Subcutaneous abdominal adipose tissue (tissue), 5 donors: ENCODE measurements at regions not wholly inside any gene's neighbourhood (a gene's known extent, or its start where the extent isn't known, plus 50 kb on each side); places are given as distances from the start of the nearest gene placed in this dataset.
"Not testable (repeated sequence)": the region's sequence is repeated elsewhere in the genome, so short reads cannot be mapped to it uniquely, and the experiment has no call there.

ENCODE experiments used
- H3K27ac ChIP-seq: one replicate; pipeline ENCODE4 v1.7.0; 2013; ENCODE audit warnings: low read depth, mild to moderate bottlenecking, inconsistent platforms, low read length, moderate library complexity
- H3K27me3 ChIP-seq, 5 donors: one replicate each; pipeline ENCODE4 v1.7.0; 2013; ENCODE audit warnings: low read length in 5 of 5, inconsistent platforms in 1 of 5; ENCODE audit not compliant: control insufficient read depth in 5 of 5, insufficient read depth in 4 of 5
- H3K36me3 ChIP-seq, 5 donors: one replicate each; pipeline ENCODE4 v1.7.0; 2013; ENCODE audit warnings: low read length in 5 of 5; ENCODE audit not compliant: control insufficient read depth in 5 of 5, insufficient read depth in 5 of 5
- H3K4me1 ChIP-seq, 5 donors: one replicate each; pipeline ENCODE4 v1.7.0; 2013; ENCODE audit warnings: low read length in 5 of 5, mild to moderate bottlenecking in 3 of 5, moderate library complexity in 1 of 5; ENCODE audit not compliant: control insufficient read depth in 5 of 5, insufficient read depth in 5 of 5
- H3K4me3 ChIP-seq, 5 donors: one replicate each; pipeline ENCODE4 v1.7.0; 2013; ENCODE audit warnings: low read length in 5 of 5, low read depth in 1 of 5
- H3K9ac ChIP-seq, 5 donors: one replicate each; pipeline ENCODE4 v1.7.0; 2013; ENCODE audit warnings: low read length in 5 of 5, mild to moderate bottlenecking in 4 of 5, moderate library complexity in 3 of 5
- H3K9me3 ChIP-seq, 5 donors: one replicate each; pipeline ENCODE4 v1.7.0; 2013; ENCODE audit warnings: low read length in 5 of 5; ENCODE audit not compliant: control insufficient read depth in 5 of 5
- donor health status: healthy.
- donor health status: healthy.
- donor health status: healthy.
- donor health status: healthy.
- donor health status: healthy.

DNA sequence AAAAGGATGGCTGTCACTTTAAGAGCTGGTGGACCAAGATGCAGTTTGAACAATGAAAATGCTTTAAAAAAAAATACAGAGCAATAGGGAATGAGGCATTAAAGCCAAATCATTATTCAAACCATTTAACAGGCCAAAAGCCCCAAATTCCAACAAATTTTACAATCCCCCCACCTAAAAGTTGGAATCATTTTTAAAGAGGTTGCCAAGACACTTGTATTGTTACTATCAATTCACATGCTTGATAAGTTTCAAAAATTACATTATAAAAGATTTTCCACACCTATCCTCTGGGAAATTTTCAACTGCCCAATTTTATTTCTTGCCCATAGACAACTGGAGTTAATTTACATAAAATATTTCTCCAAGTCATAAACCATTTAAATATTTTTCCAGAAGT is 192.3 kb upstream of the ARHGEF26 start:
- Histone ChIP-seq H3K4me1 (peaks cover 0 to 3% (median 0%) of the 10 kb centered on the region in 5 donors), H3K27me3 (no peaks in the 10 kb centered on the region), H3K4me3 (no peak overlapping the region), H3K36me3 (no peaks in the 10 kb centered on the region), H3K9ac (peak overlapping the region in 1 of 5 donors; percentile 20), H3K27ac (no peak overlapping the region), H3K9me3 (no peaks in the 10 kb centered on the region)

DNA sequence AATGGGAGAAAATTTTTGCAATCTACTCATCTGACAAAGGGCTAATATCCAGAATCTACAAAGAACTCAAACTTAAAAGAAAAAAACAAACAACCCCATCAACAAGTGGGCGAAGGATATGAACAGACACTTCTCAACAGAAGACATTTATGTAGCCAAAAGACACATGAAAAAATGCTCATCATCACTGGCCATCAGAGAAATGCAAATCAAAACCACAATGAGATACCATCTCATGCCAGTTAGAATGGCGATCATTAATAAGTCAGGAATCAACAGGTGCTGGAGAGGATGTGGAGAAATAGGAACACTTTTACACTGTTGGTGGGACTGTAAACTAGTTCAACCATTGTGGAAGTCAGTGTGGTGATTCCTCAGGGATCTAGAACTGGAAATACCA is 187.7 kb upstream of the ARHGEF26 start:
- H3K9ac ChIP-seq, H3K27ac ChIP-seq, H3K4me3 ChIP-seq, H3K9me3 ChIP-seq, H3K4me1 ChIP-seq, H3K27me3 ChIP-seq, H3K36me3 ChIP-seq: not testable (repeated sequence)

DNA sequence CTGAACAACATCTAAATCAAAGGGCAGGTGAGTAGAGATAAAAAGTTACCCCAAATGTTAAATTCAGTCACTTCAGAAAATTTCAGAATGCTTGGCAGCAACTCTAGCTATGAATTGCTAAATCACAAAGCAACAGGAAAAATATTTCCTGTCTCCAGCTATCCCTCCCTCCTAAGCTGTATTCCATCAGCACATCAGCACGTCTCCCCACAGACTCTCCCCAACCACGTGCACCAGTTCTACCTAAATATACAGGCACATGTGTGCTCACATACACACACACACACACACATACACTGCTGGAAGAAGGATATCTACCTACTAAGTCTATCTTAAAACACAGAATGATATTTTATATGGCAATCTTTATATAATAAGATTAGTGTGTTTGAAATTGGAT is 177.1 kb upstream of the ARHGEF26 start:
- peaks cover 0 to 6% (median 0%) of the 10 kb centered on the region in 5 donors for H3K9me3 ChIP-seq
- no peak overlapping the region for H3K27ac ChIP-seq
- H3K4me3 ChIP-seq = no peak overlapping the region
- H3K27me3 ChIP-seq = no peaks in the 10 kb centered on the region
- H3K36me3 ChIP-seq = no peaks in the 10 kb centered on the region
- no peak overlapping the region for H3K9ac ChIP-seq
- H3K4me1 ChIP-seq = no peaks in the 10 kb centered on the region

DNA sequence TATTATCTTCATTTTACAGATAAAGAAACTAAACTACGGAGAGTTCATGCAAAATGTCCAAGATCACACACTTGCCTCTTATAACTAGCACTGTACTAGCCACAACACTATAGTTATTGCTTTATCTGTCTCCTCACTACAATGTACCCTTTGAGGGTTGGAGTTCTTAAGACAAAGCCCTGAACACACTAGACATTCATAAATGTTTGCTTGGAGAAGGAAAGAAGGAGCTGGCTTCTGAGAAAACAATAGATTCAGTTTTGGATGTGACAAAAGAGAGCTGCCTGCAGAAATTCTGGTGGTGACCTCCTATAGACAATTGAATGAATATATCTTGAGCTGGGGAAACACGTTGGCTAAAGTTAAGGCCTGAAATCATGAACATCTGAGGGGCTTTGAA is 169.9 kb upstream of the ARHGEF26 start:
- Histone ChIP-seq H3K4me1 (no peaks in the 10 kb centered on the region), H3K27me3 (no peaks in the 10 kb centered on the region), H3K4me3 (no peak overlapping the region), H3K36me3 (no peaks in the 10 kb centered on the region), H3K27ac (no peak overlapping the region), H3K9me3 (peaks cover 0 to 4% (median 0%) of the 10 kb centered on the region in 5 donors), H3K9ac (no peak overlapping the region)

DNA sequence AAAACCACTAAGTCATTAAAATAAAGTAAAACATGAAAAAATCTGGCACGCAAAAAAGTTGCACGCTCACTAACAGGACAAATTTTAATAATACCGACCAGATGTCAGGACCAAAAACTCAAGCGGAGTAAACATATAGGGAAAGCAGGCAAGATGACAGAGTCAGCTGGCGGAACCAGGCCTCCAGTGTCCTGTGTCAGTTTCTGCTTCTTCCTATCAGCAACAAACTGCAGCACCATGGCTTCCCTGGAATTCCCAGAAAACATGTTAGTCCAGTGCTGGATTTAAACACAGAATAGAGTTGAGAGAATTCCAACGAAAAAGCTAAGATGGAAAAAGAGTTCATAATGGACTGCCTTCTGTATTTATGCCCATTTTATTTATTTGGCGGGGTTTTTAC is 169.1 kb upstream of the ARHGEF26 start:
- peaks cover 0 to 4% (median 0%) of the 10 kb centered on the region in 5 donors for H3K9me3 ChIP-seq
- no peak overlapping the region for H3K27ac ChIP-seq
- no peaks in the 10 kb centered on the region for H3K4me1 ChIP-seq
- no peak overlapping the region for H3K9ac ChIP-seq
- H3K36me3 ChIP-seq = no peaks in the 10 kb centered on the region
- H3K4me3 ChIP-seq = no peak overlapping the region
- H3K27me3 ChIP-seq = no peaks in the 10 kb centered on the region

DNA sequence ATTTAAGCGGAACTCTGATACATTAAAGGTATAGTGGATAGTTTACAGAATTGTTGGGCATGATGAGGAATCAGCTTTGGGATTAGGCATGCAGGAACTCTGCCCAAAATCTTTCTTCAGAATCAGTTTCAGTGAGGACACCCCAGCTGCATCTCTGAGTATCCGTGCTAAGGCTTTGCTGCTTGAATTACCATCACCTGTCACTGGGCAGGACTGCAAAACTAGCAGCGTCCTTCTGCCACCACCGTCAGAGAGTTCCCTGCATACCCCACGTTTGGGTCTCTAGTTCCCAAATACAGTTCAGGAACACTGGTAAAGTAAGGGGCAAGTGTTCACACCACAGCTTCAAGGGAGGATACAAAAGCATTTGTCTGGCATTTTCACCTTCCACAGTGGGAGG is 164.6 kb upstream of the ARHGEF26 start:
- no peak overlapping the region for H3K9ac ChIP-seq
- peaks cover 0 to 7% (median 0%) of the 10 kb centered on the region in 5 donors for H3K4me1 ChIP-seq
- H3K4me3 ChIP-seq = no peak overlapping the region
- no peaks in the 10 kb centered on the region for H3K9me3 ChIP-seq
- no peaks in the 10 kb centered on the region for H3K27me3 ChIP-seq
- no peak overlapping the region for H3K27ac ChIP-seq
- no peaks in the 10 kb centered on the region for H3K36me3 ChIP-seq

DNA sequence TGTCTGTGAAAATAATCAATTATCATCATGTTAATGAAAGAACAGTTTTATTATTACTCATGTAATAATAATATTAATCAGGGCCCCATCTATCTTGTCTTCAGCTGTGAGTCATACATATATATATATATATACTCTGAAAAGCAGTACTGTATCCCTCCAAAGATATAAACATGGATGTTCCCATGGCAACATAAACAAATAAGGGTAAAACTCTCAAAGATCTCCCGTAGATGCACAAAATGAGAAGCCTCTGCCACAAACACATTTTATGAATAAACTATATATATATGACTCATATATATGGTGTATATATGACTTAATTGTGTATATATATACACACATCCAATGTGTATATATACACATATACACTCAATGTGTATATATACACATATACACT is 163.8 kb upstream of the ARHGEF26 start:
- Histone ChIP-seq H3K27ac (no peak overlapping the region), H3K9ac (no peak overlapping the region)

DNA sequence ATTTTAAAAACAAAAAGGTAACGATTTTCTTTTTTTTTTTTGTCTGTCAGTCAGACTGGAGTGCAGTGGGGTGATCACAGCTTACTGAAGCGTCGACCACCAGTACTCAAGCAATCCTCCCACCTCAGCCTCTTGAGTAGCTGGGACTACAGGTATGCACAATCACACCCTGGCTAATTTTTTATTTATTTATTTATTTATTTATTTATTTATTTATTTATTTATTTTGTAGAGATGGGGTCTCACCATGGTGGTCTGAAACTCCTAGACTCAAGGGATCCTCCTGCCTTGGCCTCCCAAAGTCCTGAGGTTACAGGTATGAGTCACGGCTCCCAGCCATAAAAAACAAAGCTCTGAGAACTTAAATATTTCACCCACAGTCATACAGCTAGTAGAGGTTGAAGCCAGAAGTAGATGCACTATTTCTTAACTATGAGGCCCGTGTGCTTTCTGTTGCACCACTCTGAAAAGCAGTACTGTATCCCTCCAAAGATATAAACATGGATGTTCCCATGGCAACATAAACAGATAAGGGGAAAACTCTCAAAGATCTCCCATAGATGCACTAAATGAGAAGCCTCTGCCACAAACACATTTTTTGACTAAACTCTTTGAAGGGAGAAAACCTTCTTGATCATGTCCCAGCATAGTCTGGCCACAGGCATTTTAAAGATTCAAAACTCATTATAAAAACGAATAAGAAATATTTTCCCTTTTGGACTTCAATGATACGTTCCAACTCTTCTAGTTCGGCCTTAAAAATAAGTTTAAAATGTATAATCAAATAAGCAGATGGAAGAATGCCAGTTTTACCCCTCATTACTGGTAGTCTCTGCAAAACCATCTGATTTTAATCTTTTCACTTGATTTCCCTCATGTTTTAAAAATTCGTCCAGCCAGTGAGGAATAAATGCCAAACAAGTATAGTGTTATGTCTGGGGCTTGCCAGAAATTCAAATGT is 162.3 kb upstream of the ARHGEF26 start:
- Histone ChIP-seq H3K9ac (no peak overlapping the region), H3K4me3 (no peak overlapping the region), H3K27me3 (no peaks in the 10 kb centered on the region), H3K4me1 (peaks cover 0 to 7% (median 0%) of the 10 kb centered on the region in 5 donors), H3K9me3 (no peaks in the 10 kb centered on the region), H3K36me3 (no peaks in the 10 kb centered on the region), H3K27ac (no peak overlapping the region)

More for the DNA sequence above, 163.8 kb upstream of the ARHGEF26 start:
- H3K27me3 ChIP-seq = no peaks in the 10 kb centered on the region
- H3K9me3 ChIP-seq = no peaks in the 10 kb centered on the region
- H3K36me3 ChIP-seq = no peaks in the 10 kb centered on the region
- H3K4me3 ChIP-seq = no peak overlapping the region
- peaks cover 0 to 7% (median 0%) of the 10 kb centered on the region in 5 donors for H3K4me1 ChIP-seq

DNA sequence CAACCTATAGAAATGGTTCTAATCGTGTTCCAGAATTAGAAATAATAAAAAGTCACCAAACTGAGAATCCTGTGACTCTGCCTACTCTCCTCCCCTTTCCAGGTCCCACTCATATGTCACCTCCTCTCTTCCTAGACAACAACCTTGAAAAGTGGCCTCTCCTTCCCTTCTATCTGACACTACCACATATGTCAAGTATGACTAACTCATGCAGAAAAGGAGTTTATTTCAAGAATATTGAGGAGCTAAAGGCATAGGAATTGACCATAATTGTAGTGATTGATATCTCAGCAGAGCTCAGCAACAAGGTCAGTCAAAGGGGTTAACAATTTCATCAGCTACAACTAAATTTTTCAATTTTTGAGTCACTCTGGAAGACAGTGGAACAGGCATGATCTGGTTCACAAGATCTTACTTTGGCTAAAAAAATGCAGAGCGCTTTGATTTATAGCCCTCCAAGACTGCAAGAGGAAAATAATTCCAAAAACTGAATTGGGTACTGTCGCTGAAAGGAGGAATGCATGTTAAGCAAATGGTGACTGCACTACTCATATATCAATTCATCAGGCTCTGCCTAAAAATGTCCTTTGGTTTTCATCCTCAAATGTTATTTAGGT is 160.6 kb upstream of the ARHGEF26 start:
- Histone ChIP-seq H3K27ac (no peak overlapping the region), H3K36me3 (no peaks in the 10 kb centered on the region), H3K4me3 (no peak overlapping the region), H3K9me3 (no peaks in the 10 kb centered on the region), H3K4me1 (peaks cover 0 to 7% (median 0%) of the 10 kb centered on the region in 5 donors), H3K9ac (no peak overlapping the region), H3K27me3 (no peaks in the 10 kb centered on the region)

DNA sequence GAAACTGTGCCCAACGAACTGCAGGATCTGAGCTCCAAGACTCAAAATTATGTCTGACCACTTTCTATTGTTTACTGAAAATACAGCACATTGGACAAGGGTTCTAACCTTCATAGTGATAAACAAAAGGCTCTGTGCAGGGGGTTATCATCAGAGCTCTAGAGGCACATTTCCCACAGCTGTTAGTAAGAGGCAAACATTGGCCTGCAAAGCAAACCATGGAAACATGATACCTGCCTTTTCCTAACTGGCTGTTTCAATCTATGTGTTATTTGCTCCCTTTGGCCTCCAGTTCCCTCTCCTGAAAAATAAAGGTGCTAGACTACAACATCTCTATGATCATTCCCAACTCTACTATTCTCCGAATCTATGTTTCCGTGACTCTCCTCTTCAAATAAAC is 159.7 kb upstream of the ARHGEF26 start:
- Histone ChIP-seq H3K4me1 (peaks cover 0 to 7% (median 0%) of the 10 kb centered on the region in 5 donors), H3K4me3 (no peak overlapping the region), H3K36me3 (no peaks in the 10 kb centered on the region), H3K27ac (no peak overlapping the region), H3K9ac (no peak overlapping the region), H3K9me3 (no peaks in the 10 kb centered on the region), H3K27me3 (no peaks in the 10 kb centered on the region)
